Gastroesophageal sphincter (tissue), 4 donors: ENCODE measurements at regions not wholly inside any gene's neighbourhood (a gene's known extent, or its start where the extent isn't known, plus 50 kb on each side); places are given as distances from the start of the nearest gene placed in this dataset.
"Not testable (repeated sequence)": the region's sequence is repeated elsewhere in the genome, so short reads cannot be mapped to it uniquely, and the experiment has no call there.

Experiments used
- ATAC-seq: fragments of 150-250 bp; one replicate; pipeline ENCODE4 v1.9.1; 2016; ENCODE audit warnings: mild to moderate bottlenecking, moderate library complexity
- H3K27ac ChIP-seq, 4 donors: fragments of 200-600 bp; sonication (generic) in 3 of 4; 1 replicate in 3 of 4; 2 replicates in 1 of 4; pipeline ENCODE4 v1.5.1; 2016 to 2019
- H3K27me3 ChIP-seq: fragments of 200-600 bp; sonication (generic); one replicate; pipeline ENCODE4 v1.5.1; 2019
- H3K36me3 ChIP-seq, 2 donors: fragments of 200-600 bp; sonication (generic); one replicate each; pipeline ENCODE4 v1.5.1; 2019; ENCODE audit warnings: control low read depth in 1 of 2
- H3K4me1 ChIP-seq, 3 donors: fragments of 200-600 bp; sonication (generic); 1 replicate in 2 of 3; 2 replicates in 1 of 3; pipeline ENCODE4 v1.5.1; 2016 to 2019; ENCODE audit warnings: control low read depth in 2 of 3
- H3K4me3 ChIP-seq, 2 donors: fragments of 200-600 bp; sonication (generic); one replicate each; pipeline ENCODE4 v1.5.1; 2019; ENCODE audit warnings: mild to moderate bottlenecking in 1 of 2, moderate library complexity in 1 of 2
- H3K9me3 ChIP-seq, 3 donors: fragments of 200-600 bp; sonication (generic); one replicate each; pipeline ENCODE4 v1.5.1; 2017 to 2019; ENCODE audit warnings: control low read depth in 2 of 3
- EP300 ChIP-seq: sonication (generic); formaldehyde crosslinking; IDR thresholded peaks from one replicate; pipeline ENCODE4 v1.6.1; 2017; ENCODE audit warnings: antibody characterized with exemption, mild to moderate bottlenecking
- POLR2A ChIP-seq, 2 donors: fragments of 450-650 bp; IDR thresholded peaks; one replicate each; pipeline ENCODE4 v1.6.1; 2017; ENCODE audit warnings: antibody characterized with exemption in 2 of 2, mild to moderate bottlenecking in 2 of 2, moderate library complexity in 1 of 2
- POLR2AphosphoS5 ChIP-seq: sonication (generic); formaldehyde crosslinking; IDR thresholded peaks from one replicate; pipeline ENCODE4 v1.6.1; 2017; ENCODE audit warnings: antibody characterized with exemption
- WGBS, 2 donors: methylation state at CpG; one replicate each; pipeline ENCODE4 v1.1.5; 2018; ENCODE audit warnings: low coverage in 1 of 2; 5-methylcytosine and 5-hydroxymethylcytosine counted together
- TF ChIP-seq, protein P1 (sequence below), 4 experiments: fragments of 200-600 bp in 2 of 4; fragments of 450-650 bp in 2 of 4; sonication (generic) in 1 of 4; IDR thresholded peaks; one replicate each; pipeline ENCODE4 v1.5.1; 2017 to 2019; ENCODE audit warnings: antibody characterized with exemption in 4 of 4, mild to moderate bottlenecking in 2 of 4, moderate library complexity in 2 of 4

GRCh38 chr5:44150075-44150723, 239.0 kb downstream of the FGF10 start:
- Histone ChIP-seq H3K36me3 (no peaks in the 10 kb centered on the region), H3K27ac (no peak overlapping the region), H3K4me1 (no peaks in the 10 kb centered on the region), H3K4me3 (no peak overlapping the region), H3K27me3 (no peaks in the 10 kb centered on the region), H3K9me3 (peaks cover 0 to 8% (median 0%) of the 10 kb centered on the region in 3 donors)
- WGBS, 2 donors = 81 to 88% methylated on average over 5 of the region's 5 CpGs
- TF ChIP-seq POLR2AphosphoS5 (no peak), POLR2A (IDR thresholded peaks at IDR 0.05) (no peak), EP300 (no peak)
- TF ChIP-seq, protein P1, sequence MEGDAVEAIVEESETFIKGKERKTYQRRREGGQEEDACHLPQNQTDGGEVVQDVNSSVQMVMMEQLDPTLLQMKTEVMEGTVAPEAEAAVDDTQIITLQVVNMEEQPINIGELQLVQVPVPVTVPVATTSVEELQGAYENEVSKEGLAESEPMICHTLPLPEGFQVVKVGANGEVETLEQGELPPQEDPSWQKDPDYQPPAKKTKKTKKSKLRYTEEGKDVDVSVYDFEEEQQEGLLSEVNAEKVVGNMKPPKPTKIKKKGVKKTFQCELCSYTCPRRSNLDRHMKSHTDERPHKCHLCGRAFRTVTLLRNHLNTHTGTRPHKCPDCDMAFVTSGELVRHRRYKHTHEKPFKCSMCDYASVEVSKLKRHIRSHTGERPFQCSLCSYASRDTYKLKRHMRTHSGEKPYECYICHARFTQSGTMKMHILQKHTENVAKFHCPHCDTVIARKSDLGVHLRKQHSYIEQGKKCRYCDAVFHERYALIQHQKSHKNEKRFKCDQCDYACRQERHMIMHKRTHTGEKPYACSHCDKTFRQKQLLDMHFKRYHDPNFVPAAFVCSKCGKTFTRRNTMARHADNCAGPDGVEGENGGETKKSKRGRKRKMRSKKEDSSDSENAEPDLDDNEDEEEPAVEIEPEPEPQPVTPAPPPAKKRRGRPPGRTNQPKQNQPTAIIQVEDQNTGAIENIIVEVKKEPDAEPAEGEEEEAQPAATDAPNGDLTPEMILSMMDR (IDR thresholded peaks at IDR 0.05) = no peak
- no peak for ATAC-seq

- WGBS, 2 donors = 24% methylated on average over 3 of the region's 3 CpGs; no CpG with 5 or more reads in 1 of the 2 donors
- H3K9me3 ChIP-seq, H3K27me3 ChIP-seq, H3K36me3 ChIP-seq, H3K4me3 ChIP-seq, H3K27ac ChIP-seq, ATAC-seq, H3K4me1 ChIP-seq: not testable (repeated sequence)
These were observed 271.3 kb downstream of the FGF10 start for GRCh38 chr5:44117947-44118346.

DNA sequence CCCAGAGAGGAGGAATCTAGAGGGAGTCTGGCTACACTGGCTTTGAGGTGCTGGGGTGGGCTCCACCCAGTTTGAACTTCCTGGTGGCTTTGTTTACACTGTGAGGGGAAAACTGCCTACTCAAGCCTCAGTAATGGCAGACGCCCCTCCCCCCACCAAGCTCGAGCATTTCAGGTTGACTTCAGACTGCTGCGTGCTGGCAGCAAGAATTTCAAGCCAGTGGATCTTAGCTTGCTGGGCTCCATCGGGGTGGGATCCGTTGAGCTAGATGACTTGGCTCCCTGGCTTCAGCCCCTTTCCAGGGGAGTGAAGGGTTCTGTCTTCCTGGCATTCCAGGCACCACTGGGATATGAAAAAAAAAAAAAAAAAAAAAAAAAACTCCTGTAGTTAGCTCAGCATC, 281.0 kb downstream of the FGF10 start:
- not testable (repeated sequence) for H3K27me3 ChIP-seq, H3K4me1 ChIP-seq, H3K27ac ChIP-seq, H3K36me3 ChIP-seq, ATAC-seq, H3K4me3 ChIP-seq
- no CpG with 5 or more reads among the region's 5 CpGs for WGBS, 2 donors
- peaks cover 0 to 18% (median 0%) of the 10 kb centered on the region in 3 donors for H3K9me3 ChIP-seq

DNA sequence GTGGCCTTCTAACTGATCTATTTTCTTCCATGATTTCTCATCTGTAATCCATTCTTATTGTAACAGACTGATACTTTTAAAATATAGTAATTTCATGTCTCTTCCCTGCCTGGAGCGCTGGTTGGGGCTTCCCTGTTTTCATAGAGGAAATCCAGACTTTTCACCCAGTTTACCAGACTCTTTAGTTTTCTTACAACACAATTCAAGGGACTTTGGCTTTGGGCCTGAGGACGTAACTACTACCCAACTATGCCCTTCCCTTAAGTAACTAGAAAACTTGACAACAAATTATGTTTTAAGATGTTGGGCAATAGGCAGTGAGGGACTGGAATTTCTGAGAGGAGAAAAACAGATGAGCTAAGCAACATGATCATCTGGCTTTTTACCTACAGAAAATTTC, 289.6 kb downstream of the FGF10 start:
- H3K36me3 ChIP-seq = no peaks in the 10 kb centered on the region
- WGBS, 2 donors = 92% methylated on average over 2 of the region's 2 CpGs; no CpG with 5 or more reads in 1 of the 2 donors
- no peak overlapping the region for H3K27ac ChIP-seq
- no peaks in the 10 kb centered on the region for H3K4me1 ChIP-seq
- TF ChIP-seq, protein P1 (IDR thresholded peaks at IDR 0.05) = no peak
- TF ChIP-seq POLR2A (IDR thresholded peaks at IDR 0.05) (no peak), POLR2AphosphoS5 (no peak), EP300 (no peak)
- no peak for ATAC-seq
- no peaks in the 10 kb centered on the region for H3K9me3 ChIP-seq
- no peaks in the 10 kb centered on the region for H3K27me3 ChIP-seq
- no peak overlapping the region for H3K4me3 ChIP-seq

DNA sequence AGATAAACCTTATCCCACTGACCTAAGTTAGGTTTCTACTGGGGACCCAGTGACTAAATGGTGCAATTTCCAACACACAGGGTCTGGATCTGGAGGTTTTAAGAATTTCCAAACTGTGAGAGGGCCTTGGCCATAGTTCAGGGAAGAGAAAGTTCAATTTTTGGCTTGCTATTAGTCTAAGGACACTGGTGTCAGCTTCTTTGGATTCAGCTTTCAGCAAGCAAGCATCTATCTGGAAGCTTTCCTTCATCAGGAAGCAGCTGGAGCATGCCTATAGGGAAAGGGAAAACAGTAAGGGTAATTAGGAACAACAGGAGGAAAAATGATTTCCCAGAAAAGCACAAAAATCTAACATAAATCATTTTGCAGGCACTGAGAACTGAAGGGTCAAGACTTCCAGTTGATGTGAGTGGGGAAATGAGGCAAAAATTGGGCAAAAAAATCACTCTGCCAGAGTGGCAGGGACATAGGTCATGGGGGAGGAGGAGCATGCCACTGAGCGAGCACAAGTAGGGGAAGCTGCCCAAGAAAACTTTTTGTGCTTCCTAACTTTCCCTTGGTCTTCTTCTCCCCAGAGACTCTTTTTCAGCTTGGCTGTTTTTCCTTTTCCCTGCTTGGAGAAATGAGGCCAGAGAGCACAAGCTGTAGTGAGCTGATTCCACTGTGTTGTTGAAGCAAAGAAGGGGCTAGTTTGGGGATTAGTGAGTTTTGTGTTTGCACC, 299.6 kb downstream of the FGF10 start:
- H3K9me3 ChIP-seq = no peaks in the 10 kb centered on the region
- peak; percentile 59 for ATAC-seq
- no peak overlapping the region for H3K27ac ChIP-seq
- H3K4me1 ChIP-seq = no peaks in the 10 kb centered on the region
- H3K27me3 ChIP-seq = no peaks in the 10 kb centered on the region
- WGBS, 2 donors = 33 to 50% methylated on average over 1 of the region's 1 CpG
- no peaks in the 10 kb centered on the region for H3K36me3 ChIP-seq
- TF ChIP-seq EP300 (no peak), POLR2AphosphoS5 (peak; percentile 61)
- no peak overlapping the region for H3K4me3 ChIP-seq

GRCh38 chr5:44085083-44085482, 304.1 kb downstream of the FGF10 start:
- no peak for TF ChIP-seq POLR2AphosphoS5
- no peak for TF ChIP-seq EP300
- TF ChIP-seq, protein P1 (IDR thresholded peaks at IDR 0.05) = no peak
- TF ChIP-seq POLR2A (IDR thresholded peaks at IDR 0.05) = no peak
- Histone ChIP-seq H3K4me3 (no peak overlapping the region), H3K4me1 (no peaks in the 10 kb centered on the region), H3K27ac (no peak overlapping the region), H3K9me3 (no peaks in the 10 kb centered on the region), H3K27me3 (no peaks in the 10 kb centered on the region), H3K36me3 (no peaks in the 10 kb centered on the region)
- no peak for ATAC-seq

GRCh38 chr5:44074547-44074946, 314.7 kb downstream of the FGF10 start:
- not testable (repeated sequence) for H3K9me3 ChIP-seq, H3K27ac ChIP-seq, H3K27me3 ChIP-seq, ATAC-seq, H3K4me1 ChIP-seq, H3K4me3 ChIP-seq, H3K36me3 ChIP-seq
- WGBS, 2 donors = 93 to 94% methylated on average over 10 to 19 of the region's 21 CpGs
